ENCODE measurements at regions not wholly inside any gene's neighbourhood (a gene's known extent, or its start where the extent isn't known, plus 50 kb on each side); places are given as distances from the start of the nearest gene placed in this dataset.

DNA sequence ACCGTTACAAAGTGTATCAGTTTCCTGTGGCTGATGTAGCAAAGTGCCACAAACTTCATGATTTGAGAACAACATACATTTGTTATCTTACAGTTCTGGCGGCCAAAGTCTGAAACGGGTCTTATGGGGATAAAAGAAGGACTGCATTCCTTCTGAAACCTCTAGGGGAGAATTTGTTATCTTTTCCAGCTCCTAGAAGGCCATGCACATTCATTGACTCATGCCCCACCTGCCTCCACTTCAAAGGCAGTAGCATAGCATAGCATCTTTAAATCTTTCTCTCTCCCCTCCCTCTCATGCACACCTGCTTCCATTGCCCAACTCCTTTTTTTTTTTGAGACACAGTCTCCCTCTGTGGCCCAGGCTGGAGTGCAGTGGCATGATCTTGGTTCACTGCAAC, 190.7 kb upstream of the DYNLRB2 start:
- H3K4me3 ChIP-seq (ENCODE audit: low read depth, low read length), result no peak overlapping the region
- TF ChIP-seq, protein P1, sequence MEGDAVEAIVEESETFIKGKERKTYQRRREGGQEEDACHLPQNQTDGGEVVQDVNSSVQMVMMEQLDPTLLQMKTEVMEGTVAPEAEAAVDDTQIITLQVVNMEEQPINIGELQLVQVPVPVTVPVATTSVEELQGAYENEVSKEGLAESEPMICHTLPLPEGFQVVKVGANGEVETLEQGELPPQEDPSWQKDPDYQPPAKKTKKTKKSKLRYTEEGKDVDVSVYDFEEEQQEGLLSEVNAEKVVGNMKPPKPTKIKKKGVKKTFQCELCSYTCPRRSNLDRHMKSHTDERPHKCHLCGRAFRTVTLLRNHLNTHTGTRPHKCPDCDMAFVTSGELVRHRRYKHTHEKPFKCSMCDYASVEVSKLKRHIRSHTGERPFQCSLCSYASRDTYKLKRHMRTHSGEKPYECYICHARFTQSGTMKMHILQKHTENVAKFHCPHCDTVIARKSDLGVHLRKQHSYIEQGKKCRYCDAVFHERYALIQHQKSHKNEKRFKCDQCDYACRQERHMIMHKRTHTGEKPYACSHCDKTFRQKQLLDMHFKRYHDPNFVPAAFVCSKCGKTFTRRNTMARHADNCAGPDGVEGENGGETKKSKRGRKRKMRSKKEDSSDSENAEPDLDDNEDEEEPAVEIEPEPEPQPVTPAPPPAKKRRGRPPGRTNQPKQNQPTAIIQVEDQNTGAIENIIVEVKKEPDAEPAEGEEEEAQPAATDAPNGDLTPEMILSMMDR (conservative IDR thresholded peaks at IDR 0.05; ENCODE audit: low read depth, low read length), result no peak
- DNase-seq (ENCODE audit: low read depth), result no peak

DNA sequence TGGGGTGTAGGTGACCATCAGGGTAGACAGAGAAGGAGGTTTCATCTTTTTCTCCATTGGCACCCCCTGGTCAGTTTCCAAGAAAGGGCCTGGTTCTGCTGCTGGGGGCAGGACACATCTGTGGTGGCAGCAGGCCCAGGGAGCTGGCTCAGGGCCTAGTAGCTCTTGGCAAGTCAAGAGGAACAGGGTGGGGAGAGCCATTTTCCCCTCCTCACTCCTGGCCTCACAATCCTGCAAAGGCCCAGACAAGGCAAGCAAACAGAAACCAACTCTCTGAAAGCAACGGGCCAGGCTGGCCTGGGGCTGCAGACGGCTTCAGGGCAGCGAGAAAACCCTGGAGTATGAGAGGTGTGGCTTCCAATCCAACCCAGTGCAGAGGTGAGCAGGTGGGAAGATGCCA, 192.9 kb upstream of the DYNLRB2 start:
- TF ChIP-seq, protein P1 (conservative IDR thresholded peaks at IDR 0.05; ENCODE audit: low read depth, low read length), result no peak
- peak; percentile 2 for DNase-seq (ENCODE audit: low read depth)
- no peak overlapping the region for H3K4me3 ChIP-seq (ENCODE audit: low read depth, low read length)

GRCh38 chr16:80347002-80347401, 193.8 kb upstream of the DYNLRB2 start:
- no peak overlapping the region for H3K4me3 ChIP-seq (ENCODE audit: low read depth, low read length)
- TF ChIP-seq, protein P1 (conservative IDR thresholded peaks at IDR 0.05; ENCODE audit: low read depth, low read length), result no peak
- DNase-seq (ENCODE audit: low read depth), result no peak

DNA sequence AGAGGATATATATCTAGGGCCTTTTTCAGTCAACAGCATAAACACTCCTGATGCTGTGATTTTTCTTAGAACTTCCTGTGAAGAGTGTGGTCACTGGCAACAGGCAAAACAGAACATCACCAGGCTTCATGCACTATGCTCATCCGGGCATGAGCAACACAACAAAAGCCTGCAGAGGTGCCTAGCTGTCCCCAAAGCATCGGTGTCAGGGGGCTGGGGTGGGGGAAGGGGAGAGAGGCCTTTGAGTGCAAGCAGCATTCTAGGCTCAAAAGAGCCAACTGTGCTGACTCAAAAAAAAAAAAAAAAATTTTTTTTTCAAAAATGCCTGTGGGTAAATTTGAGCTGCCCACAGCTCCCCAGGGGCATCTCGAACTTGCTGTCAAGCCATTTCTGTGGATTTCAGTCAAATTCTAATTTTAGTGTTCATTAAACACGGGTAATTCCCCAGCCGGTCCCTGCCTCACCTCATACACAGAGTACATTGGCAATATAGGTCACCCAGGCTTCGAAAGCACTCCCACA, 194.6 kb upstream of the DYNLRB2 start:
- TF ChIP-seq, protein P1 (conservative IDR thresholded peaks at IDR 0.05; ENCODE audit: low read depth, low read length), result no peak
- H3K4me3 ChIP-seq (ENCODE audit: low read depth, low read length), result no peak overlapping the region
- peak; percentile 26 for DNase-seq (ENCODE audit: low read depth)

- DNase-seq (ENCODE audit: low read depth), result no peak
- no peak overlapping the region for H3K4me3 ChIP-seq (ENCODE audit: low read depth, low read length)
- TF ChIP-seq, protein P1 (conservative IDR thresholded peaks at IDR 0.05; ENCODE audit: low read depth, low read length), result no peak
Measured at GRCh38 chr16:80345701-80346100, 195.1 kb upstream of the DYNLRB2 start.

- DNase-seq (ENCODE audit: low read depth), result no peak
- TF ChIP-seq, protein P1 (conservative IDR thresholded peaks at IDR 0.05; ENCODE audit: low read depth, low read length), result no peak
- H3K4me3 ChIP-seq (ENCODE audit: low read depth, low read length), result no peak overlapping the region
Measured at GRCh38 chr16:80344570-80344969, 196.2 kb upstream of the DYNLRB2 start.

DNA sequence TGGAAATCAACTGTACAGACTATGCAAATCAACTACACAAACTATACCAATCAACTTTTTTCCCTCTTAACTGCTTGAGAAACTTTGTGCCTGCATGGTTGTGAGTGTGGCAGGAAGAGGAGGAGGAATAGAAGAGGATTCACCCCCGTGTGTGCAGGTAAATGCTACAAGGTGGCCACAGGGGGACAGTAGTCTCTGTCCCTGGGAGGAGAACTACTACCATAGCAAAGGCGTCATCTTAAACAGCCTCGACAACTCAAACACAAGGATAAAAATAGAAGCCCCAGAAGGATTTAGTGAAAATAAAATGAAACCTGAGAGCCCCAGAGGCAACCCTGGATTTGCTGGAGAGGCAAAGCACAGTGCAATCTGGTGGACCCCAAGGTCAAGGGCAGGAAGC, 199.5 kb upstream of the DYNLRB2 start:
- TF ChIP-seq, protein P1 (conservative IDR thresholded peaks at IDR 0.05; ENCODE audit: low read depth, low read length), result no peak
- H3K4me3 ChIP-seq (ENCODE audit: low read depth, low read length), result no peak overlapping the region
- no peak for DNase-seq (ENCODE audit: low read depth)
